SK-N-SH treated with all-trans-retinoic acid at 6 μM for 48 hours (cell line): ENCODE measurements at regions not wholly inside any gene's neighbourhood (a gene's known extent, or its start where the extent isn't known, plus 50 kb on each side); places are given as distances from the start of the nearest gene placed in this dataset.

ENCODE experiments used
- ATAC-seq: fragments of 200-7000 bp; cut with Tn5 transposase; 3 replicates; pipeline ENCODE4 v1.9.1; 2020; ENCODE audit warnings: mild to moderate bottlenecking, moderate library complexity
- ARNTL ChIP-seq: fragments of 450-650 bp; formaldehyde crosslinking; IDR thresholded peaks from 2 replicates; pipeline ENCODE4 v1.5.0; 2020; ENCODE audit warnings: low read depth, mild to moderate bottlenecking, moderate library complexity, borderline replicate concordance
- BACH2 ChIP-seq: fragments of 250-450 bp; sonication (Bioruptor Pico); IDR thresholded peaks from 2 replicates; pipeline ENCODE4 v1.9.0; 2021; ENCODE audit warnings: mild to moderate bottlenecking, borderline replicate concordance
- CSDC2 ChIP-seq: fragments of 250-450 bp; sonication (Bioruptor Pico); IDR thresholded peaks from 2 replicates; pipeline ENCODE4 v1.5.0; 2020; ENCODE audit warnings: mild to moderate bottlenecking, moderate library complexity
- ESRRG ChIP-seq: fragments of 250-450 bp; sonication (Bioruptor Pico); IDR thresholded peaks from 2 replicates; pipeline ENCODE4 v1.6.1; 2021; ENCODE audit warnings: mild to moderate bottlenecking
- ISL1 ChIP-seq: fragments of 250-450 bp; sonication (Bioruptor Pico); IDR thresholded peaks from 2 replicates; pipeline ENCODE4 v2.1.2; 2022; ENCODE audit warnings: mild to moderate bottlenecking, moderate library complexity
- OSR1 ChIP-seq: fragments of 250-450 bp; sonication (Bioruptor Pico); IDR thresholded peaks from 2 replicates; pipeline ENCODE4 v1.8.0; 2022; ENCODE audit warnings: moderate library complexity, mild to moderate bottlenecking, inconsistent platforms
- PATZ1 ChIP-seq: fragments of 250-450 bp; sonication (Bioruptor Pico); IDR thresholded peaks from 2 replicates; pipeline ENCODE4 v1.8.0; 2020; ENCODE audit warnings: mild to moderate bottlenecking, moderate library complexity, borderline replicate concordance
- POU6F1 ChIP-seq: fragments of 250-450 bp; sonication (Bioruptor Pico); IDR thresholded peaks from 2 replicates; pipeline ENCODE4 v1.8.0; 2021; ENCODE audit warnings: low read depth, mild to moderate bottlenecking, moderate library complexity, borderline replicate concordance
- PPARA ChIP-seq: fragments of 250-450 bp; sonication (Bioruptor Pico); IDR thresholded peaks from 2 replicates; pipeline ENCODE4 v1.5.0; 2020; ENCODE audit warnings: mild to moderate bottlenecking, borderline replicate concordance
- RARB ChIP-seq: fragments of 250-450 bp; sonication (Bioruptor Pico); IDR thresholded peaks from 2 replicates; pipeline ENCODE4 v1.8.0; 2021; ENCODE audit warnings: mild to moderate bottlenecking, moderate library complexity
- SNAI2 ChIP-seq: fragments of 250-450 bp; sonication (Bioruptor Pico); IDR thresholded peaks from 2 replicates; pipeline ENCODE4 v1.5.0; 2020; ENCODE audit warnings: mild to moderate bottlenecking, moderate library complexity
- TCF4 ChIP-seq: fragments of 250-450 bp; sonication (Bioruptor Pico); IDR thresholded peaks from 2 replicates; pipeline ENCODE4 v1.8.0; 2021; ENCODE audit warnings: mild to moderate bottlenecking, moderate library complexity, borderline replicate concordance
- TOX ChIP-seq: fragments of 250-450 bp; sonication (Bioruptor Pico); IDR thresholded peaks from 2 replicates; pipeline ENCODE4 v1.8.0; 2021; ENCODE audit warnings: mild to moderate bottlenecking, moderate library complexity, borderline replicate concordance
- ZC3H10 ChIP-seq: fragments of 250-450 bp; sonication (Bioruptor Pico); IDR thresholded peaks from 2 replicates; pipeline ENCODE4 v1.5.1; 2021; ENCODE audit warnings: mild to moderate bottlenecking, moderate library complexity
- ZFP3 ChIP-seq: fragments of 250-450 bp; sonication (Bioruptor Pico); IDR thresholded peaks from 2 replicates; pipeline ENCODE4 v1.5.0; 2020; ENCODE audit warnings: mild to moderate bottlenecking, moderate library complexity
- ZFP30 ChIP-seq: fragments of 450-650 bp; formaldehyde crosslinking; IDR thresholded peaks from 2 replicates; pipeline ENCODE4 v1.5.0; 2022; ENCODE audit warnings: mild to moderate bottlenecking, moderate library complexity
- ZNF565 ChIP-seq: fragments of 450-650 bp; formaldehyde crosslinking; conservative IDR thresholded peaks from 2 replicates; pipeline ENCODE4 v1.5.0; 2020; ENCODE audit warnings: low read depth, mild to moderate bottlenecking, moderate library complexity
- ZNF70 ChIP-seq: fragments of 450-650 bp; formaldehyde crosslinking; IDR thresholded peaks from 2 replicates; pipeline ENCODE4 v1.5.0; 2020; ENCODE audit warnings: mild to moderate bottlenecking, moderate library complexity
- ZNF8 ChIP-seq: fragments of 450-650 bp; formaldehyde crosslinking; IDR thresholded peaks from 2 replicates; pipeline ENCODE4 v1.5.0; 2020; ENCODE audit warnings: mild to moderate bottlenecking, moderate library complexity
- TF ChIP-seq, protein P1 (sequence below): fragments of 250-450 bp; sonication (Bioruptor Pico); IDR thresholded peaks from 2 replicates; pipeline ENCODE4 v1.5.1; 2021; ENCODE audit warnings: mild to moderate bottlenecking, moderate library complexity
- TF ChIP-seq, protein P2 (sequence below): fragments of 250-450 bp; sonication (Bioruptor Pico); IDR thresholded peaks from 2 replicates; pipeline ENCODE4 v1.5.0; 2020; ENCODE audit warnings: mild to moderate bottlenecking, moderate library complexity
- TF ChIP-seq, protein P3 (sequence below): fragments of 250-450 bp; sonication (Bioruptor Pico); IDR thresholded peaks from 2 replicates; pipeline ENCODE4 v1.5.1; 2020; ENCODE audit warnings: low read depth, mild to moderate bottlenecking, moderate library complexity

DNA sequence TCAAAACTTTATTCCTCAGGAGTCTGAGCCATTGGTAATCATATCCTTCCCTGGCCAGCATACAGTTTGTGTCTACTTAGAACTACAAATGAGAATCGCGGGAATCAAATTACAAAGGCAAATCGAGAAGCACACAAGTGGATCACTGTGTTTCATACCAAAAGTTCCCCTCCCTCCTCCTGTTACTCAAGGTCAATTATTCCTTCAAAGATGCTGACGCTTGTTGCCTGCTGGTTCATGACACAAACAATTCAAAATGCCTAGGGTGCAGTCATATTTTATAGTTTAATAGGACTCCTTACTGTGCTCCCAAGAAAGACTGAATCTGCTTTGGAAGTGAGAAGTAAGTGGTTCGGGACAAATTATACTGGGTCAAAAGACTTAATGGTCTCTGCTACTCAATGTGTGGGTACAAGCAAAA, 93.0 kb upstream of the PBX1 start:
- TF ChIP-seq ZNF8 (CRISPR knock-in tag) (no peak), ISL1 (CRISPR knock-in tag) (no peak), ESRRG (CRISPR knock-in tag) (no peak), PATZ1 (CRISPR knock-in tag) (no peak), ARNTL (no peak), RARB (CRISPR knock-in tag) (no peak), TCF4 (no peak), SNAI2 (no peak), ZFP3 (CRISPR knock-in tag) (no peak), TOX (CRISPR knock-in tag) (no peak), ZNF70 (CRISPR knock-in tag) (no peak), OSR1 (CRISPR knock-in tag) (no peak), POU6F1 (CRISPR knock-in tag) (no peak)
- TF ChIP-seq, protein P1, sequence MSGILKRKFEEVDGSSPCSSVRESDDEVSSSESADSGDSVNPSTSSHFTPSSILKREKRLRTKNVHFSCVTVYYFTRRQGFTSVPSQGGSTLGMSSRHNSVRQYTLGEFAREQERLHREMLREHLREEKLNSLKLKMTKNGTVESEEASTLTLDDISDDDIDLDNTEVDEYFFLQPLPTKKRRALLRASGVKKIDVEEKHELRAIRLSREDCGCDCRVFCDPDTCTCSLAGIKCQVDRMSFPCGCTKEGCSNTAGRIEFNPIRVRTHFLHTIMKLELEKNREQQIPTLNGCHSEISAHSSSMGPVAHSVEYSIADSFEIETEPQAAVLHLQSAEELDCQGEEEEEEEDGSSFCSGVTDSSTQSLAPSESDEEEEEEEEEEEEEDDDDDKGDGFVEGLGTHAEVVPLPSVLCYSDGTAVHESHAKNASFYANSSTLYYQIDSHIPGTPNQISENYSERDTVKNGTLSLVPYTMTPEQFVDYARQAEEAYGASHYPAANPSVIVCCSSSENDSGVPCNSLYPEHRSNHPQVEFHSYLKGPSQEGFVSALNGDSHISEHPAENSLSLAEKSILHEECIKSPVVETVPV (CRISPR knock-in tag): no peak
- TF ChIP-seq, protein P2, sequence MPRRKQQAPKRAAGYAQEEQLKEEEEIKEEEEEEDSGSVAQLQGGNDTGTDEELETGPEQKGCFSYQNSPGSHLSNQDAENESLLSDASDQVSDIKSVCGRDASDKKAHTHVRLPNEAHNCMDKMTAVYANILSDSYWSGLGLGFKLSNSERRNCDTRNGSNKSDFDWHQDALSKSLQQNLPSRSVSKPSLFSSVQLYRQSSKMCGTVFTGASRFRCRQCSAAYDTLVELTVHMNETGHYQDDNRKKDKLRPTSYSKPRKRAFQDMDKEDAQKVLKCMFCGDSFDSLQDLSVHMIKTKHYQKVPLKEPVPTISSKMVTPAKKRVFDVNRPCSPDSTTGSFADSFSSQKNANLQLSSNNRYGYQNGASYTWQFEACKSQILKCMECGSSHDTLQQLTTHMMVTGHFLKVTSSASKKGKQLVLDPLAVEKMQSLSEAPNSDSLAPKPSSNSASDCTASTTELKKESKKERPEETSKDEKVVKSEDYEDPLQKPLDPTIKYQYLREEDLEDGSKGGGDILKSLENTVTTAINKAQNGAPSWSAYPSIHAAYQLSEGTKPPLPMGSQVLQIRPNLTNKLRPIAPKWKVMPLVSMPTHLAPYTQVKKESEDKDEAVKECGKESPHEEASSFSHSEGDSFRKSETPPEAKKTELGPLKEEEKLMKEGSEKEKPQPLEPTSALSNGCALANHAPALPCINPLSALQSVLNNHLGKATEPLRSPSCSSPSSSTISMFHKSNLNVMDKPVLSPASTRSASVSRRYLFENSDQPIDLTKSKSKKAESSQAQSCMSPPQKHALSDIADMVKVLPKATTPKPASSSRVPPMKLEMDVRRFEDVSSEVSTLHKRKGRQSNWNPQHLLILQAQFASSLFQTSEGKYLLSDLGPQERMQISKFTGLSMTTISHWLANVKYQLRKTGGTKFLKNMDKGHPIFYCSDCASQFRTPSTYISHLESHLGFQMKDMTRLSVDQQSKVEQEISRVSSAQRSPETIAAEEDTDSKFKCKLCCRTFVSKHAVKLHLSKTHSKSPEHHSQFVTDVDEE (CRISPR knock-in tag): no peak
- TF ChIP-seq, protein P3, sequence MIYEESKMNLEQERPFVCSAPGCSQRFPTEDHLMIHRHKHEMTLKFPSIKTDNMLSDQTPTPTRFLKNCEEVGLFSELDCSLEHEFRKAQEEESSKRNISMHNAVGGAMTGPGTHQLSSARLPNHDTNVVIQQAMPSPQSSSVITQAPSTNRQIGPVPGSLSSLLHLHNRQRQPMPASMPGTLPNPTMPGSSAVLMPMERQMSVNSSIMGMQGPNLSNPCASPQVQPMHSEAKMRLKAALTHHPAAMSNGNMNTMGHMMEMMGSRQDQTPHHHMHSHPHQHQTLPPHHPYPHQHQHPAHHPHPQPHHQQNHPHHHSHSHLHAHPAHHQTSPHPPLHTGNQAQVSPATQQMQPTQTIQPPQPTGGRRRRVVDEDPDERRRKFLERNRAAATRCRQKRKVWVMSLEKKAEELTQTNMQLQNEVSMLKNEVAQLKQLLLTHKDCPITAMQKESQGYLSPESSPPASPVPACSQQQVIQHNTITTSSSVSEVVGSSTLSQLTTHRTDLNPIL (CRISPR knock-in tag): no peak
- ATAC-seq: no peak

DNA sequence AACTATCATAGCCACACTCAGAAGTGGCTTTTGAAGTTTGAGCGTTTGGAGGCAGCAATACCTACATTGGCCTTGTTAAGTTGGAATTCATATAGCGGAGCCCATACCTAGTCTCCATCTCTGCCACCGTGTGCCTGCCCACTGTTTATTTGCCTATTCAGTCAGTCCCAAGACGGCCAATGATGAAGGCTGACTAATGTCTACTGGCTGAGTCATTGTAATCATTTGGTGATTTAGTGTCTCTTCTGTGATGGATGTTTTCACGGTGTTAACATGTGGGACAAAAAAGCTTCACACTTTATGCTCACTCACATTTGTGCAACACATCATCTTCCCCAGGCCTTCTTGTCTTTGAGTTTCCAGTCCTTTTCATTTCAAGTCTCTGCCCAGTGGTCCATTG, 92.6 kb upstream of the PBX1 start:
- no peak for ATAC-seq
- TF ChIP-seq CSDC2 (CRISPR knock-in tag) (no peak), BACH2 (CRISPR knock-in tag) (no peak), ZFP30 (CRISPR knock-in tag) (no peak), ZC3H10 (CRISPR knock-in tag) (no peak), PATZ1 (CRISPR knock-in tag) (no peak), TCF4 (no peak), PPARA (CRISPR knock-in tag) (no peak), ESRRG (CRISPR knock-in tag) (no peak), ZFP3 (CRISPR knock-in tag) (no peak), RARB (CRISPR knock-in tag) (no peak), ZNF565 (no peak), ISL1 (CRISPR knock-in tag) (no peak), ARNTL (no peak), ZNF70 (CRISPR knock-in tag) (no peak), OSR1 (CRISPR knock-in tag) (no peak), SNAI2 (no peak)
- TF ChIP-seq, protein P1 (CRISPR knock-in tag): no peak
- TF ChIP-seq, protein P3 (CRISPR knock-in tag): no peak
- TF ChIP-seq, all 23 proteins: peak for 0
